Stimulated activated CD4-positive, alpha-beta T cell treated with anti-CD3 and anti-CD28 coated beads, Interleukin-12 subunit alpha, Interleukin-12 subunit beta, amount 100 ng/mL, for 4 hours (primary cell): ENCODE measurements at regions not wholly inside any gene's neighbourhood (a gene's known extent, or its start where the extent isn't known, plus 50 kb on each side); places are given as distances from the start of the nearest gene placed in this dataset.

Experiments used
- DNase-seq: peaks from one replicate; pipeline ENCODE4 v3.0.0-alpha.2; 2020

DNA sequence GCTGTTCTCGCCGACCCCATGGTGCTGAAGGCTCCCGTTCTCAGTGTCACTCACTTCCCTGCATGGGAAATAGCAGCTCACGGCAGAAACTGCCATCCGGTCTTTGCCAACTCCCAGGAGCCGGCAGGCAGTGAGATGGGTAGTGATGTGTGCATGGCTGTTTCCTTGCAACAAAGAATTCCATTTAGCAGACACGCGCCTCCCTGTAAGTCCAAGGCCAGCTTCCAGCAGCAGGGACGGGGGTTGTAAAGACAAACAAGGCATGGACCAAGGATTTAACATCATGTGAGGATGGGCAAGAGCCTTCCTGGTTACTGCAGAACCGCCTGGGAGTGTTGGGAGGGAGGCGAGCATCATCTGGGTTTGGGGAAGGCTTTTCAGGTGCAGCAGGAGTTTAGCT lies 273.1 kb downstream of the GLRX3 start:
- DNase-seq: no peak

DNA sequence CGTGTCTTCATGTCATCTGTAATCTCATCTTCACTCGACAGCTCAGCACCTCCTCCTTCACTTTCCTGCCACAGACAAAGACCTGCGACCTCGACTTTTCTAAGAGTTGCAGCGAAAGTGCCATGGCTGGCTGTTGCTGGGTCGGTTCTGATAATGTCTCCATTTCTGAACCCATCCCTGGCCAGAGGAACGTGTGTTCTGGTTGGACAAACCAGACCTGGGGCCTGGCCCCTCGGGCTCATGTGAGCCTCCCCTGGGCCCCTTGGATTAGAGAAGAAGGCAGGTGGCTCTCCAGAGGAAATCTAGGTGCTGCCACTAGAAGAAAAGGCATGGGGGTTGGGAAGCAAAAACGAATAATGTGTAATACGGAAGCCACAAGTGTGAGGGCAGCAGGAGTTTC lies 273.7 kb downstream of the GLRX3 start:
- DNase-seq: no peak

DNA sequence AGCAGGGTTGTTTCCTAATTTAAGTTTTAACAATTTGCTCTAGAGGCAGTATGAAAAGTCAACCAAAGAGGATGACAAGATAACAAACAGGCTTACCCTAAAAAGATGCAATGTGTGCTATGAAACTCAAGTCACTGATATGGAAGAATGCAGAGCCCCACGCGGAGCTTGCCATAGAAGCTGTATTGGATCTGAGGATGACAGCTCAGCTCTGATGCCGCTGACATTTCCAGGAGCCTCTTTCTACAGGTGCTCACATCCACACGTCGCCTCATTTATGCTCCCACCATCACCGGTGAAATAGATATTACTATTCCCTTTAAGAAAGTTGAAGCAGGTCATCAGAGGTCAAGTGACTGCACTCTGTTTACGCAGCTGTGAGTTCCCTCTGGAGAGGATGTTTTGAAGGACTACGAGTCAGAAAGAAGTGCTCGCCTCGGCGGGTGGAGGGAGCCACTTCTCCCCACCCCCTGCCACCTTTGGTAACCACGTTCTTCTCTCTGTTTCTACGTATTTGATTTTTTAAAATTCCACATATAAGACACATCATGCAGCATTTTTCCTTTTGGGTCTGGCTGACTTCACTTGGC lies 275.4 kb downstream of the GLRX3 start:
- DNase-seq: no peak

DNA sequence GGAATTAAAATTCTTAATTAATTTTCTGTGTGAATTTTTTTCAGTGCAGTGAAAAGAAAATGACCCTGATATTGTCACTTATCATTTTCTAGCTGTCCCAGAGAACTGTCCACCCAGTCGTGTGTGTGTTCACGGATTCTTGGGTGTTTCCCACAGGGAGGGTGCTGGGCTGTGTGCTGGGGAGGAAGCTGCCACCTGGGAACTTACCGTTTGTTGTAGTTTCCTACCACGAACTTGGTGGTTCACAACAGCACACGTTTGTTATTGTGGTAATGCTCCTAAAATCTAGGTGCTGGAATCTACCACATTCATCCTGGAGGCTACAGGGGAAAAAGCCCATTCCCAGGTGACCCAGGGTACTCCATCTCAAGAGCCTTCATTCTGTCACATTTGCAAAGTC lies 276.1 kb downstream of the GLRX3 start:
- DNase-seq: no peak

DNA sequence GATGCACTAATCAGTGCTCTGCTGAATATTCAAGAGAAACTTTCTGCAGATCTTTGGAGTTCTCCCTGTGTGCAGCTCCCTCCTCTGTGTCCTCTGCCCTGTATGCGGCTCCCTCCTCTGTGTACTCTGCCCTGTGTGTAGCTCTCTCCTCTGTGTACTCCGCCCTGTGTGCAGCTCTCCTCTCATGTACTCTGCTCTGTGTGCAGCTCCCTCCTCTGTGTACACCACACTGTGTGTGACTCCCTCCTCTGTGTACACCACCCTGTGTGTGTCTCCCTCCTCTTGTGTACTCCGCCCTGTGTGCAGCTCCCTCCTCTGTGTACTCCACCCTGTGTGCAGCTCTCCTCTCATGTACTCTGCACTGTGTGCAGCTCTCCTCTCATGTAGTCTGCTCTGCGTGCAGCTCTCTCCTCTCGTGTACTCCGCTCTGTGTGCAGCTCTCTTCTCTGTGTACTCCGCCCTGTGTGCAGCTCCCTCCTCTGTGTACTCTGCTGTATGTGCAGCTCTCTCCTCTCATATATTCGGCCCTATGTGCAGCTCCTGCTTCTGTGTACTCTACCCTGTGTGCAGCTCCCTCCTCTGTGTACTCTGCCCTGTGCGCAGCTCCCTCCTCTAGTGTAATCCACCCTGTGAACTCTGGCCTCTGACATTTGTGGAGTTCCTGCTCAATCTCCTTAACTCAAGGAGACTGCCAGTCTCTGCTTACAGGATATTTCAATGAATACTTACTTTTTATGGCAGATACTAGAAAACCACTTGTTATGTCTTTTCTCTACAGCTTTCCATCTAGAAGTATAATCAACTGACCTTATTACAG lies 280.4 kb downstream of the GLRX3 start:
- no peak for DNase-seq

DNA sequence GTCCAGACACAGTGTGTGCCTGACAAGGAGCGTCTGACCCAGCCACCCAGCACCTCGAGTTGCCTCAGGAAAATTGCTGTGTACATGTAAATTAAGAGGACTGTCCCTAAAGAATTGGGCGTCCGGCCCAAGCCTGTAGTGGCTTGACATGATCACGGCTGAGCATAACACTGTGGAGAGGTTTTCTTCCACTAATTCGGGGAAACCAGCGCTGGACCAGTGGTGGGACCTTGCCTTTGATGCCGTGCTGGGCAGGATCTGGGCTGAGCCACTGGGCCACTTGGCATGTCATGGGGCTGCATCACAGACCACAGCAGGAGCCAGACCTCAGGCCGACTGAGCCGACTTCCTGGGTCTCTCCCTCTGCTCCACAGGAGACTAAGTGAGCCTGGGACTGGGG lies 282.5 kb downstream of the GLRX3 start:
- no peak for DNase-seq

DNA sequence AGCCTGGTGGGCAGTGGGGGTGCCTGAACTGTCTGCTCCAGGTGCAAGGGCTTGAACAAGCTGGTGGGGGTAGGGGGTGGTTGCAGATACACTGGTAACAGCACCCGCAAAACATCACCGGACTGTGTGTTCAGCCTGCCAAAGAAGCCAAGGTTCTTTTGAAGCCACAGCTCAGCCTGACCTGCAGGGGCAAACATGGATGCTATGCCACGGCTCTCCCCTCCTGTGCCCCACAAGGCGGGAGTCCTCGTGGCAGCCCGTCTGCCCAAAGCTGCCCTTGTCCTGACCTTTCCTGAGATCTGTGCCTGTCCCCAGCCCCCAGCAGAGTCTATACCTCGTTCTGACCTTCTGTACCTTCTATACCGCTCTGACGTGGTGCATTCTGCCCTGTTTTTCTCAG lies 285.7 kb downstream of the GLRX3 start:
- DNase-seq: no peak

DNA sequence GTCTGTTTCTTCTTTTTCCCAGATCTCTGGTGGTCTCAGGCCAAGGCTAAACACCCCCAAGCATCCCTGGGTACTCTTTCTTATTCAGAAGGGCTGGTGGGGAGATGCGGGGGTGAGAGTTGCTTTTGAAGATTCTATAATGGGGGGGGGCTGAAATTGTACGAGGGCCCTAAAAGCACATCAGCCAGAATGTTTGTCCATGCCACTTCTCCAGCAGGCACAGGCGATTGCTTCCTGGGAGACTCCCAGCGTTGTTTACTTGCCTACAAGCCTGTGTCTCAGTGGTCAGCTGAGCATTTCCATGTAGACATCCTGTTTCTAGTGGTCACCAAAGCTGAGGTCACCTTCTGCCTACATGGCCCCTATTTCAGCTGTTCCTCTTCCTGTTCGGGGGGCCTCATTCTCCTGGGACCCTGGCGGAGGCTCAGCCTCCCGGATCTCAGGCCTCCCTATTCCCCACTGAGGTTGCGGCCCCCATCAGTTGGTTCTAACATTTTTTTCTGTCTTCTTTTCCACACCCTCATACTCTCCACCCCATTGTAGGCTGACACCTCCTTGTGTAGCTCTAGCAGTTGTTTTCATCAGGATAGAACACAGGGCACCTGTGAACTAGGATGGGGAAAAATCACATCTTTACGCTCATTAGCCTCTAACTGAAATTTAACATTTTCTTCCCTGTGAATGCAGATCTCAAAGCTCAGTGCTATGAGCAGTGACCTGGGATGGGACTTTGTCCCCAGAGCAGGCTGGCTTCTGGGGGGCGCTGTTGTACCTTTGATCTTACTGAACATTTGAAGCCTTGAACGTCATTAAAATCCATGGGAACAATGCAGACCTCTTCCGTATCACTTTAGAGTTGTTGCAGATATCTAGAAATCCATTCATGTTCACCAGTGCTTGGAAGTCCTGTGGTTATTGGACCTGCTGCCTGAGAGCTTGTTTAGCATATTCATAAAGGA lies 286.5 kb downstream of the GLRX3 start:
- no peak for DNase-seq

DNA sequence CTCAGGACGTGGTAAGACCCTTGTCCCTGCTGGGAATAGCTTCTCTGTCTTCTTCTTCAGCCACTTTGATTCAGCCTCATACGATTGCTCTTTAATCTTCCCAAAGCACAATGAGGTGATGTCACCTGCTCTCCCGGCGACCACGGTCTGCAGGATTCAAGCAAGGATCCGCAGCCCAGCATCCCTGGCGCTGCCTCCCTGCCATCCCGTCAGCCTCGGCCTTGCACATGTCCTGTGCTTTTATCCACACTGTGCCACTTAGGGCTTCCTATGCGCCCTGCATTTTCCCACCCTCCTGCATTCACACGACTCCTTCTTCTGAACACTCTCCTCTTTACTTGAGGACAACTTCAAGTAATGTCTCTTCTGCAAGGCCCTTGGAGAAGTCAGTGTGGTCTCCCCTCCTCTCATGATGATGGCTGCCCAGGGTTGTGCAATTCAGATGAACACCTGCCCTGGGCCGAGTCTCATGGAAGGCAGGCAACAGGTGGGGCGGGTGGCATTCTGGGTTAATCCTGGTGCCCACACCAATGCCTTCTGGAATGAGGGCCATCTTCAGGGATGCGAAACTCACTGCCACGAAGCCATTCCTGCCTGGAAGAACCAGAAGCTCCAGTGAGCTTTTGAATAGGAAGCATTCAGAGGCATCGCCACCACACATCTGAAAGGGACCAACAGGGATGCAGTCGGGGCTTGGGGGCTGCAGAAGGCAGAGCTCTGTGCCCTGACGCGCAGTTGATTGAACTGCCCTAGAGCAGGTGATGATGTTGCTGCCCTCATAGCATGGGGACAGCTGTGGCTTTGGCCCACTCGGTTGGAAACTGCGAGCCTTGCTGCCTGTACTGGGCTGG lies 287.5 kb downstream of the GLRX3 start:
- no peak for DNase-seq

DNA sequence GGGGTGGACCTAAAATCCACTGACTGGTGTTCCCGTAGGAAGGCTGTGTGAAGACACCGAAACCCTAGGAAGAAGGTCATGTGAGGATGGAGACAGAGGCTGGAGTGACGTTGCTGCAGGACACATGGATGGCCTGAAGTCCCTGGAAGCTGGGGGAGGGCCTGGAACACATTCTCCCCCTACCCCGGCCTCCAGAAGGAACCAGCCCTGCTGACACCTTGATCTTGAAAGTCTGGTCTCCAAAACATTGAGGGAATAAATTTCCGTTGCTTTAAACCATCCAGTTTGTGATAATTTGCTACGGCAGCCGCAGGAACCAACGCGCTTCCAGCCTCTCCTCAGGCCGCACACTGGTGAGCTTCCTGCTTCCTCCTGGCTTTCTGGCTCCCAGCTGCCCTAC lies 288.2 kb downstream of the GLRX3 start:
- DNase-seq: no peak

DNA sequence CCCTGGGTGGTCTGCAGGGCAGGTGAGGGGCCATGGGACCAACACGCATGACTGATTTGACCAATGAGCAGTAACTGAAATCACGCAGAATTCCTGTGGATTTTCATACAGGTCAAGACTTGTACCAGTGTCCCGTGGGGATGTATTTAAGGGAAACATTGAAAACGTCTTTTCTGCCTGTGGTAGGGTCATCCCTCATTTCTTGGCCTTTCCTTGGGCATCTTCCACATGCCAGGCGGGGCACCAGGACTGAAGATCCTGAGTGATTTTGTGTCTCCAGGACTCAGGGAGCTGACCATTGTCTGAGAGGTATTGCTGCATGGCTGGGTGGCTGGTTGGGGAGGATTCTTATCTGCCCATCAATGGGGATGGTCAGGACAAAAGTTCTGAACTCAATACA lies 289.0 kb downstream of the GLRX3 start:
- no peak for DNase-seq

DNA sequence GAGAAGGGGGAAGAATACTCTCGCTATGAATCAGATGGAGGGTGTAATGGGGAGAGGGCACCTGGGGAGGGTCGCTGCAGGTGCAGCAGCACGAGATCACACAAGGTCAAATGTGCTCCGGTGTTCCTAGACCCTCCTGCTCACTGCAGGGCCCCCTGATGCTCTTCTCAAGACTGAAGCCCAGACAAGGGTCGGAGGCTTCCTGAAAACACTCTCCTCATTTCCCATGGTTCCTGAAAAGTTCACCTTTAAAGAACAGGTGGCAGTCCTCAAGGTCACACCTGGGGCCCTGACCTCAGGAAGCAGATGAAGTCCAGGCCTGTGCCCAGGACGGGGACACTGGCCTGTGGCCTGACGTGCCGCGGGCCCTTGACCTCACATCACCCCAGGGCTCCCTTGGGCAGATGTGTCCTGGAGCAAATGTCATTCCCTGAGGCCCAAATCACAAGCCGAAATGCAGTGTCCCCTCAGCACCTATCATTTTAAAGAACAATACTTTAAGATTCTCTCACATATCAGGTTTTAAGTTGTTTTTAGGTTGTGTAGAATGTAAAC lies 289.8 kb downstream of the GLRX3 start:
- DNase-seq: no peak

DNA sequence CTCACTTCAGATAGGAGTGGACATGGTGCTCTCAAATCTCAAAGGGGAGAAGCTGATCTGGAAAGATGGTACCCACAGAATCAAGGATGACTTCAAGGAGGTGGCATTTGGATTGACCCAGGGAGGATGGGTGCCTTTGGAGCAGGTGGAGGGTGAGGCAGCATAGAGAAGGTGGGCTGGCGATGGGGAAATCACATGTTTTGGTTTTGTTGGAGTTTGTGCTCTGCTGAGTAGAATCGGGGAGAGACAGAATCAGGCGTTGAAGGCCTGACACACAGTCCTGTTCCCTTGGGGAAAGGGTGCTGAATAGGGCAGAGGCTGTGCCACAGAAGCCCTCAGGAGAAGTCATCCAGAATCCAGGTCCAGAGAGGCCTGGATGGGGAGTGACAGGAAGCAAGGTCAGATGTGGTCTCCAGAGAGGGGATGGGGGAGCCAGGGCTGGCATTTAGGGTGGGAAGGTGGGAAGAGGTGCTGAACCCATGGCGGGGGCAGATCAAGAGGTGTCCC lies 291.1 kb downstream of the GLRX3 start:
- no peak for DNase-seq

DNA sequence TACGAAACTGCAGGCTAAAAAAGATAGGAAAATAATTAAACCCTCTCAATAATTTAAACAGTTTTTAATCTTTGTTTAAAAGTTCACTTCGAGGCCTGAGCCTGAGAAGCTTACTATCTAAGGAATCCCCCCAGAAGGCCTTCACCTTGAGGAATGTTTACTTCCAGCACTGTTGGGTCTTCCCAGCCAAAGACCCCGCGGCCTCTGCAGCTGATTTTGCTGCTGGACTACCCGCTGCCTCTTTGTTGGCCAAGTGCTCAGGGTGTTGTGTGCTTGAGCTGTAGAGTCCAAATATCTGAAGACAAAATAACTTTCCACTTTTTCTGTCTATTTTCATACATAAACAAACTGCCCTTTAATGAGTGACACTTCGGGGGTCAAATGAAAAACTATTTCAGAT lies 292.7 kb downstream of the GLRX3 start:
- no peak for DNase-seq

DNA sequence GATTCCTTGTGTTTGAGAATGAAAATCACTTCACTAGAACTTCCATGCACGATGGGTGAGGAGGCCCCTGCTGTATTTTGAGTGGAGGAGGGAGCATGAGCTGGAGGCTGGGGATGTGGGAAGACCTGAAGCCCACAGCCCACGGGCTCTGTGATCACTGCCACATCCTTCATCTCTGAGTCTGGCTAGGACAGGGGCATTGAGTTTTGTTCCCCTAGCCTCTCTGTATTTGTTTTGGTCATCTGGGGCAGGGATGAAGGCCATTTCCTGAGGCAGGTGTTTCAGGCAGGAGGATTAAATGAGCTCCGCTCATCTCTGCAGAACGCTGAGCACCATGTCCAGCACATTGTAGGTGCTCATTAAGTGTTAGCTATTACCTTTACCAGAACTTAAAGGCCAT lies 293.6 kb downstream of the GLRX3 start:
- no peak for DNase-seq

DNA sequence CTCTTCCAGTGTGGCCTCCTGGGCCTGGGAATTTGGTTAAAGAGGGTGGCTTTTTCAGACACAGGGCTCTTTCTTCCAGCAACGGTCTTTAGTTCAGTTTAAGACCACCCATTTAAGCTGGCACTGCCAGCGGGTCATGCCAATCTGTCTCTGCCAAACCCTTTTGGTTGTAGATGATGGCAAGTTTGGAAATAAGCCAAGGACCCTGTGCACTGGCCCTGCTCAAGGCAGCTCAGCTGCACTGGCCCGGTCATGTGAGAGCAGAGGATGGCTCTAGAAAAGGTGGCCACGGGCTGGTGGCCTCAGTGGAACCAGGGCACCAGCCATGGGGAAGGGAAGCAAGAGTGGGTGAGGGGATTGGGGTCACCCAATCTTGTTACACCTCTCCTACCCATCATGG lies 294.1 kb downstream of the GLRX3 start:
- no peak for DNase-seq

DNA sequence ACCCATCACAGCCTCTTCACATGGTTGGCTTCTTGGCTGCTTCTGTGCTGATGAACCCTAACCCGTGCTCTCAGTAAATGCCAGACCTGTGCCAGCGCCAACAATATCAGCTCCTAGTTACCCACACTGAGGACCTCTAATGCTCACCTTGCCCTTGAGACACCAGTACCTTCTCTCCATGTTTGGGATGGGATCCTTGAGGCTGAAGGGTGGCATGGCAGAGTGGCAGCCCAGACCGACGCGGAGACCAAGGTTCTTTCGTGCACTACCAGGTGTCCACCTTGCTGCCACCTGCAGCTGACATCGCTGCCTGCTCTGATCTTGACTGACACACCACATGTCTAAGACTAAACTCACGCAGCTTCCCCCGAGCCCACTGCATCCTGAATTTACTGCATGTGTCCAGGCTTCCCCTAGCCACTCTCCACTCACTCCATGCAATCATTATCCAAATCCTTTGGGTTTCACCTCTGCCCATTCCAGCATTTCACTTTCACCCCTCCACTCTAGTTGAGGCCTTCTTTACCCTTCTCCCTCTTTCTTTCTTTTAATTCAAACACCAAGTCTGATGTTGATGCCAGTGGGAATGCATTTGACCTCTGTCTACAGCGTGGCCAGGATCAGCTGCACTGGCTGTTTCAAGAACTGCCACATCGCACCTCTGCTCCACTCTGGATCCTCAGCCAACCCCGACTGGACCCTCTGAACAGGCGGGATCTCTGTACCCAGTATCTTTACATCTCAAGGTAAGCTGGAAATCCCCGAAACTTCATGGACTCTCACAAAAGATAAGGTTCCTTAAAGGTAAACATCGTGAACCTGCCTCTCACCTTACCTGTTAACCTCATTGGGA lies 294.9 kb downstream of the GLRX3 start:
- DNase-seq: no peak

DNA sequence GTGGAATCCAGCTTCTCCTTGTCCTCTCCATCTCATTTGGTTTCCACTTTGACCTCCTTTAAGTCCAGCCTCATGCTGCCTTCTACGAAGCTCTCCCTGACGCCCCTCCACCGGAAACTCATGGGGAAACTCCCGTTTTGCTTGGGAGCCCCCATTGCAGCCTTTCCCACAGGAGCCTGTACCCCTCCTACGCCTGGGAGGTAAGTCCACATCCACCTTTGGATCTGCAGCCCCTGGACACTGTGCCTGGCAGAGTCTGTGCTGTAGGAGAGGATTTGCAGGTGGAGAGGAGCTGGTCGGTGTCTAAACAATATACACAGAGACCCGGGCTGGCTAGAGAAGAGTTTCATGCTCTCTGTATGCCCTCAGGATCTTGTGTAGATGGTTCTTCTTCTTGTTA lies 296.1 kb downstream of the GLRX3 start:
- no peak for DNase-seq

DNA sequence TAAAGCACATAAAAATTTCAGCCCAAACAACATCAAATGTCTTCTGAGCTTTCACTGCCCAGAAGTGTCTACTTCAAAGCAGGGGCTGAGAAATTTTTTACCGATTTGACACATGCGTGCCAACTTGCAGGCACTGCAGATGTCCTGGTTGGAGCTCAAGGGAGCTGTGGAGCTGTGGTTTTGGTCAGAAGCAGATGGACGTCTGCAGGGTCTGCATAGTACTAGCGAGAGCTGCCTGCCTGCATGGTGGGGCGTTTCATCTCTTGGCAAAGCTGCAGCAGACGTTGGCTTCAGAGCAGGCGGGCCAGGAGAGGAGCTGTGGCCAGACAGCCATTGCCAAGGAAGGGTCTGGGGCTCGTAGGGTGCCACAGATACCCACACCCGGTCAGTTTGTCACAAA lies 296.7 kb downstream of the GLRX3 start:
- DNase-seq: no peak

DNA sequence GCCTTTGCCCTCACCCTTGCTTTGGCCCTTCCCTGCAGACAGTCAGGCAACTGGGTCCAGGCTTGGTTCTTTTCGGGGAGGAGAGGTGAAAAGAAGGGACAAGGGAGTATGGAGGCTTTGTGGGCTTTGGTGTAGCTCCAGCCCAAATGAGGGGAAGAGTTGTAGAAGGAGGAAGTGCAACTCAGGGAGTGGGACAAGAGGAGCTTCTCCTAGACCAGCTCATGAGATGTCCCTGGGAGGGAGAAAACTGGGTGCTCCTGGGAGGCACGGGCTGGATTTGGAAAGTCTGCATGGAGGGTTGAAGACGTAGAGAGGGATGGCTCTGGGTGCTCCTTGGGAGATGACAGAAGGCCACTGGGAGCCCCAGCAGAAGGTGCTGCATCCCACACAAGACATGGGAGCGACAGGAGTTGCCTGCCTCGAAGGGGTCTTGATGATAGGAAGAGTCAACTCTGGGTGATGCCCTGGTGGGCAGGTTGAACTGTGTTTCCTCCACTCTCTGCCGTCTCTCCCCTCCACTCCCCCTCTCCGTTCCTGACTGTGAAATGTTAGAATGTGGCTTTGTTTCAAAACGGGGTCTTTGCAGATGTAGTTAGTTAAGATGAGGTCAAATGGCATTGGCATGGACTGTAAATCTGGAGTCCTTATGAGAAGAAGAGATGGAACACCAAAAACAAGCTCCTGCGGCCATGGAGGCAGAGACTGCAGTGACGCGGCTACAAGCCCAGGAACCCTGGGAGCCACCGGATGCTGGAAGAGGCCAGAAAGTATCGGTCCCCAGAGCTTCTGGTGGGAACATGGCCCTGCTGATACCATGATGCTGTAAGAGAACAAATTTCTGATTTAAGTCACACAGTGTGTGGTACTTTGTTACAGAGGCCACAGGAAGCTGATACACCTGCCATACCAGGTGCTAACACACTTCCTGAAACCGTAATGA lies 298.5 kb downstream of the GLRX3 start:
- DNase-seq: no peak
